Progenitor cell of endocrine pancreas (in vitro differentiated cells): ENCODE measurements at regions not wholly inside any gene's neighbourhood (a gene's known extent, or its start where the extent isn't known, plus 50 kb on each side); places are given as distances from the start of the nearest gene placed in this dataset.
"Not testable (repeated sequence)": the region's sequence is repeated elsewhere in the genome, so short reads cannot be mapped to it uniquely, and the experiment has no call there.

Experiments used
- DNase-seq: peaks from one replicate; pipeline ENCODE4 v3.0.0; 2021; ENCODE audit warnings: low spot score; ENCODE audit not compliant: unreplicated experiment
- H3K27ac Mint-ChIP-seq: 2 replicates; pipeline ENCODE4 v1.8.0; 2021; ENCODE audit warnings: mild to moderate bottlenecking, moderate library complexity, mixed read lengths
- H3K27me3 Mint-ChIP-seq: 2 replicates; pipeline ENCODE4 v1.8.0; 2021; ENCODE audit warnings: mixed read lengths
- H3K36me3 Mint-ChIP-seq: 2 replicates; pipeline ENCODE4 v1.8.0; 2022; ENCODE audit warnings: mixed read lengths; ENCODE audit not compliant: insufficient read depth
- H3K4me1 Mint-ChIP-seq: 2 replicates; pipeline ENCODE4 v1.8.0; 2021; ENCODE audit warnings: low read depth, mixed read lengths
- H3K4me3 Mint-ChIP-seq: 2 replicates; pipeline ENCODE4 v1.8.0; 2021; ENCODE audit warnings: low read depth, mild to moderate bottlenecking, moderate library complexity, mixed read lengths
- H3K9me3 Mint-ChIP-seq: 2 replicates; pipeline ENCODE4 v1.8.0; 2021; ENCODE audit warnings: low read depth, mixed read lengths
- CTCF ChIP-seq: fragments of 200-600 bp; sonication (generic); IDR thresholded peaks from one replicate; pipeline ENCODE4 v1.5.0; 2021; ENCODE audit warnings: antibody characterized with exemption, mild to moderate bottlenecking; ENCODE audit not compliant: unreplicated experiment

- not testable (repeated sequence) for DNase-seq, H3K4me3 Mint-ChIP-seq, H3K9me3 Mint-ChIP-seq, H3K36me3 Mint-ChIP-seq, H3K27me3 Mint-ChIP-seq, H3K4me1 Mint-ChIP-seq, H3K27ac Mint-ChIP-seq
Measured at GRCh38 chr1:91207691-91208090, 185.9 kb upstream of the ZNF644 start.

- H3K27me3 Mint-ChIP-seq, H3K36me3 Mint-ChIP-seq, H3K9me3 Mint-ChIP-seq, H3K4me1 Mint-ChIP-seq, H3K4me3 Mint-ChIP-seq, H3K27ac Mint-ChIP-seq, DNase-seq: not testable (repeated sequence)
Measured at GRCh38 chr1:91204150-91204549, 182.3 kb upstream of the ZNF644 start.

GRCh38 chr1:91201694-91202093 lies 179.9 kb upstream of the ZNF644 start:
- no peak for TF ChIP-seq CTCF
- H3K27me3 Mint-ChIP-seq, result peaks cover 3% of the 10 kb centered on the region
- H3K36me3 Mint-ChIP-seq, result no peaks in the 10 kb centered on the region
- no peak for DNase-seq
- no peak overlapping the region for H3K27ac Mint-ChIP-seq
- no peak overlapping the region for H3K4me3 Mint-ChIP-seq
- no peaks in the 10 kb centered on the region for H3K4me1 Mint-ChIP-seq
- no peaks in the 10 kb centered on the region for H3K9me3 Mint-ChIP-seq

GRCh38 chr1:91201176-91201575 lies 179.3 kb upstream of the ZNF644 start:
- Mint-ChIP-seq H3K4me1 (no peaks in the 10 kb centered on the region), H3K27ac (no peak overlapping the region), H3K9me3 (no peaks in the 10 kb centered on the region), H3K36me3 (no peaks in the 10 kb centered on the region), H3K4me3 (no peak overlapping the region), H3K27me3 (peaks cover 3% of the 10 kb centered on the region)
- TF ChIP-seq CTCF, result no peak
- no peak for DNase-seq

GRCh38 chr1:91200675-91201074 lies 178.8 kb upstream of the ZNF644 start:
- no peak for TF ChIP-seq CTCF
- no peaks in the 10 kb centered on the region for H3K9me3 Mint-ChIP-seq
- no peak overlapping the region for H3K4me3 Mint-ChIP-seq
- peaks cover 3% of the 10 kb centered on the region for H3K27me3 Mint-ChIP-seq
- no peaks in the 10 kb centered on the region for H3K4me1 Mint-ChIP-seq
- no peaks in the 10 kb centered on the region for H3K36me3 Mint-ChIP-seq
- DNase-seq, result no peak
- no peak overlapping the region for H3K27ac Mint-ChIP-seq

- Mint-ChIP-seq H3K4me1 (no peaks in the 10 kb centered on the region), H3K36me3 (no peaks in the 10 kb centered on the region), H3K4me3 (no peak overlapping the region), H3K9me3 (no peaks in the 10 kb centered on the region), H3K27ac (no peak overlapping the region), H3K27me3 (peaks cover 3% of the 10 kb centered on the region)
- no peak for DNase-seq
- TF ChIP-seq CTCF, result no peak
Measured at GRCh38 chr1:91199988-91200387, 178.2 kb upstream of the ZNF644 start.
